H9 (cell line): ENCODE measurements at regions not wholly inside any gene's neighbourhood (a gene's known extent, or its start where the extent isn't known, plus 50 kb on each side); places are given as distances from the start of the nearest gene placed in this dataset.

Experiments
- DNase-seq: peaks from one replicate; pipeline ENCODE4 v3.0.0-alpha.2; 2017
- H2AFZ ChIP-seq: one replicate; pipeline ENCODE4 v1.6.1; 2013; ENCODE audit warnings: mild to moderate bottlenecking, low read length, control low read depth, moderate library complexity
- H2AK5ac ChIP-seq: 2 replicates; pipeline ENCODE4 v1.6.1; 2013; ENCODE audit warnings: low read length, control low read depth, mixed read lengths; ENCODE audit not compliant: insufficient read length
- H2BK120ac ChIP-seq: one replicate; pipeline ENCODE4 v1.6.1; 2013; ENCODE audit warnings: low read depth, mild to moderate bottlenecking, low read length, control low read depth, inconsistent platforms; ENCODE audit not compliant: poor library complexity, severe bottlenecking
- H2BK12ac ChIP-seq: 2 replicates; pipeline ENCODE4 v1.6.1; 2013; ENCODE audit warnings: low read length, control low read depth, mixed read lengths, low read depth; ENCODE audit not compliant: insufficient read length
- H2BK15ac ChIP-seq: 2 replicates; pipeline ENCODE4 v1.6.1; 2013; ENCODE audit warnings: low read depth, low read length, control low read depth
- H2BK20ac ChIP-seq: one replicate; pipeline ENCODE4 v1.6.1; 2013; ENCODE audit warnings: low read depth, mild to moderate bottlenecking, low read length, control low read depth, inconsistent platforms; ENCODE audit not compliant: poor library complexity, severe bottlenecking
- H2BK5ac ChIP-seq: 2 replicates; pipeline ENCODE4 v1.6.1; 2013; ENCODE audit warnings: low read length, control low read depth, mixed read lengths; ENCODE audit not compliant: insufficient read length
- H3K14ac ChIP-seq: 2 replicates; pipeline ENCODE4 v1.6.1; 2013; ENCODE audit warnings: low read length, control low read depth; ENCODE audit not compliant: insufficient read depth
- H3K18ac ChIP-seq: 2 replicates; pipeline ENCODE4 v1.6.1; 2013; ENCODE audit warnings: low read depth, mild to moderate bottlenecking, mixed read lengths, low read length, control low read depth; ENCODE audit not compliant: insufficient read length
- H3K23ac ChIP-seq: 2 replicates; pipeline ENCODE4 v1.6.1; 2013; ENCODE audit warnings: low read length, control low read depth, mixed read lengths, low read depth; ENCODE audit not compliant: insufficient read length
- H3K23me2 ChIP-seq: 2 replicates; pipeline ENCODE4 v1.6.1; 2013; ENCODE audit warnings: low read depth, mild to moderate bottlenecking, mixed read lengths, low read length, control low read depth; ENCODE audit not compliant: insufficient read length, poor library complexity, severe bottlenecking
- H3K27ac ChIP-seq: 2 replicates; pipeline ENCODE4 v1.5.1; 2013; ENCODE audit warnings: low read length, control low read depth, mixed read lengths, low read depth; ENCODE audit not compliant: insufficient read length
- H3K27me3 ChIP-seq: 2 replicates; pipeline ENCODE4 v1.6.1; 2013; ENCODE audit warnings: low read length, control low read depth, inconsistent platforms; ENCODE audit not compliant: insufficient read depth
- H3K4ac ChIP-seq: 2 replicates; pipeline ENCODE4 v1.6.1; 2013; ENCODE audit warnings: low read depth, mild to moderate bottlenecking, control low read depth, inconsistent platforms, low read length, moderate library complexity
- H3K4me1 ChIP-seq: 2 replicates; pipeline ENCODE4 v1.6.1; 2013; ENCODE audit warnings: low read length, control low read depth, inconsistent platforms; ENCODE audit not compliant: insufficient read depth
- H3K4me2 ChIP-seq: 2 replicates; pipeline ENCODE4 v1.6.1; 2013; ENCODE audit warnings: low read length, control low read depth, mixed read lengths; ENCODE audit not compliant: insufficient read length, insufficient read depth
- H3K56ac ChIP-seq: 2 replicates; pipeline ENCODE4 v1.6.1; 2013; ENCODE audit warnings: low read depth, mild to moderate bottlenecking, mixed read lengths, low read length, control low read depth; ENCODE audit not compliant: insufficient read length
- H3K79me1 ChIP-seq: 2 replicates; pipeline ENCODE4 v1.6.1; 2013; ENCODE audit warnings: low read depth, mild to moderate bottlenecking, moderate library complexity, low read length, control low read depth, inconsistent platforms; ENCODE audit not compliant: insufficient read depth, poor library complexity, severe bottlenecking
- H3K79me2 ChIP-seq: 2 replicates; pipeline ENCODE4 v1.6.1; 2013; ENCODE audit warnings: low read length, control low read depth, inconsistent platforms; ENCODE audit not compliant: insufficient read depth
- H3K9ac ChIP-seq: 2 replicates; pipeline ENCODE4 v1.6.1; 2013; ENCODE audit warnings: low read length, control low read depth, mixed read lengths; ENCODE audit not compliant: insufficient read length; ENCODE audit errors: extremely low read depth
- H3K9me3 ChIP-seq: one replicate; pipeline ENCODE4 v1.6.1; 2013; ENCODE audit warnings: low read depth, low read length, inconsistent platforms; ENCODE audit not compliant: control insufficient read depth
- H3T11ph ChIP-seq: one replicate; pipeline ENCODE4 v1.6.1; 2013; ENCODE audit warnings: mild to moderate bottlenecking, low read length, control low read depth, inconsistent platforms
- H4K20me1 ChIP-seq: one replicate; pipeline ENCODE4 v1.6.1; 2013; ENCODE audit not compliant: control insufficient read depth, insufficient read length, insufficient read depth
- H4K5ac ChIP-seq: 2 replicates; pipeline ENCODE4 v1.6.1; 2013; ENCODE audit warnings: low read depth, mild to moderate bottlenecking, mixed read lengths, low read length, control low read depth; ENCODE audit not compliant: insufficient read length
- H4K8ac ChIP-seq: replicated peaks from 2 replicates; pipeline ENCODE4 v1.6.1; 2013; ENCODE audit warnings: low read length, control low read depth, mixed read lengths, low read depth; ENCODE audit not compliant: insufficient read length
- H4K91ac ChIP-seq: 2 replicates; pipeline ENCODE4 v1.6.1; 2013; ENCODE audit warnings: low read depth, mild to moderate bottlenecking, moderate library complexity, mixed read lengths, low read length, control low read depth; ENCODE audit not compliant: insufficient read length
- H3K27ac Mint-ChIP-seq, 3 experiments: 2 replicates in 2 of 3; 3 replicates in 1 of 3; pipeline ENCODE4 v1.8.0; 2020 to 2021; ENCODE audit warnings: mixed read lengths in 3 of 3, mild to moderate bottlenecking in 1 of 3, moderate library complexity in 1 of 3
- H3K27me3 Mint-ChIP-seq: 2 replicates; pipeline ENCODE4 v1.8.0; 2021; ENCODE audit warnings: low read depth, mild to moderate bottlenecking, moderate library complexity, mixed read lengths
- H3K36me3 Mint-ChIP-seq, 3 experiments: 2 replicates in 2 of 3; 3 replicates in 1 of 3; pipeline ENCODE4 v1.8.0; 2020 to 2021; ENCODE audit warnings: low read depth in 3 of 3, mixed read lengths in 3 of 3; ENCODE audit not compliant: insufficient read depth in 1 of 3
- H3K4me1 Mint-ChIP-seq, 2 experiments: 2 replicates each; pipeline ENCODE4 v1.8.0; 2020; ENCODE audit warnings: mixed read lengths in 2 of 2
- H3K4me3 Mint-ChIP-seq, 2 experiments: 2 replicates in 1 of 2; 3 replicates in 1 of 2; pipeline ENCODE4 v1.8.0; 2020 to 2021; ENCODE audit warnings: mild to moderate bottlenecking in 2 of 2, mixed read lengths in 2 of 2, moderate library complexity in 1 of 2
- H3K9me3 Mint-ChIP-seq, 2 experiments: 2 replicates in 1 of 2; 3 replicates in 1 of 2; pipeline ENCODE4 v1.8.0; 2020; ENCODE audit warnings: mild to moderate bottlenecking in 2 of 2, mixed read lengths in 2 of 2, moderate library complexity in 1 of 2
- TF ChIP-seq, protein P1 (sequence below): fragments of 200-600 bp; sonication (generic); conservative IDR thresholded peaks from 3 replicates; pipeline ENCODE4 v1.8.0; 2021; ENCODE audit warnings: antibody characterized with exemption, mild to moderate bottlenecking

DNA sequence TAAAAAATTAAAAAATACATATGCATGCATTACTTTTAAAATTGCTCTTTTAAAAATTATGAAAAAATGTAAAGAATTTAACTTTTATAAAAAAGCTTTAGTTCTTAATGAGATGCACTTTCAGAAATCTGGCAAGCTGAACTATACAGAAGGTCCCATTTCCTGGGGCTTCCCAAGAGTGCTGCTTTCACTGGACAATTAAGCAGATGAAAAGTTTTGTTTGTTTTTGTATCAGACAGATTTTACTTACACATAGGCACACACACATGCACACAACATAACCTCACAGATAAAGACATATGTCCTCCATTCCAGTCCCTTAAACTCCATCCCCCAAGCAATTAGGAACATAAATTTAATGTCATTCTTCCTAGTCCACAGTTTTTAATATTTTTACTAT lies 402.3 kb upstream of the ASIC2 start:
- peaks cover 20% of the 10 kb centered on the region for H3K27me3 Mint-ChIP-seq
- H3K23ac ChIP-seq, result no peak overlapping the region
- TF ChIP-seq, protein P1, sequence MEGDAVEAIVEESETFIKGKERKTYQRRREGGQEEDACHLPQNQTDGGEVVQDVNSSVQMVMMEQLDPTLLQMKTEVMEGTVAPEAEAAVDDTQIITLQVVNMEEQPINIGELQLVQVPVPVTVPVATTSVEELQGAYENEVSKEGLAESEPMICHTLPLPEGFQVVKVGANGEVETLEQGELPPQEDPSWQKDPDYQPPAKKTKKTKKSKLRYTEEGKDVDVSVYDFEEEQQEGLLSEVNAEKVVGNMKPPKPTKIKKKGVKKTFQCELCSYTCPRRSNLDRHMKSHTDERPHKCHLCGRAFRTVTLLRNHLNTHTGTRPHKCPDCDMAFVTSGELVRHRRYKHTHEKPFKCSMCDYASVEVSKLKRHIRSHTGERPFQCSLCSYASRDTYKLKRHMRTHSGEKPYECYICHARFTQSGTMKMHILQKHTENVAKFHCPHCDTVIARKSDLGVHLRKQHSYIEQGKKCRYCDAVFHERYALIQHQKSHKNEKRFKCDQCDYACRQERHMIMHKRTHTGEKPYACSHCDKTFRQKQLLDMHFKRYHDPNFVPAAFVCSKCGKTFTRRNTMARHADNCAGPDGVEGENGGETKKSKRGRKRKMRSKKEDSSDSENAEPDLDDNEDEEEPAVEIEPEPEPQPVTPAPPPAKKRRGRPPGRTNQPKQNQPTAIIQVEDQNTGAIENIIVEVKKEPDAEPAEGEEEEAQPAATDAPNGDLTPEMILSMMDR, result no peak

More for the DNA sequence above, 402.3 kb upstream of the ASIC2 start:
- no peaks in the 10 kb centered on the region for H4K20me1 ChIP-seq
- H2AK5ac ChIP-seq, result no peak overlapping the region
- H3K27ac ChIP-seq, result no peak overlapping the region
- H3K79me1 ChIP-seq, result no peaks in the 10 kb centered on the region
- H2BK120ac ChIP-seq, result no peak overlapping the region
- DNase-seq, result no peak
- no peak overlapping the region for H3K9ac ChIP-seq
- no peaks in the 10 kb centered on the region; a peak in 2 of 5 replicates for H3K9me3 Mint-ChIP-seq
- no peaks in the 10 kb centered on the region for H3K4me1 Mint-ChIP-seq
- no peak overlapping the region for H3T11ph ChIP-seq
- no peaks in the 10 kb centered on the region; a peak in 1 of 7 replicates for H3K36me3 Mint-ChIP-seq
- no peaks in the 10 kb centered on the region for H3K9me3 ChIP-seq
- H3K4me3 Mint-ChIP-seq, result no peak overlapping the region
- no peak overlapping the region for H2AFZ ChIP-seq
- no peak overlapping the region for H2BK12ac ChIP-seq
- H3K27me3 ChIP-seq, result no peaks in the 10 kb centered on the region
- no peak overlapping the region for H2BK15ac ChIP-seq
- H4K8ac ChIP-seq, result no peak overlapping the region
- no peaks in the 10 kb centered on the region for H3K4me1 ChIP-seq
- no peak overlapping the region for H3K4me2 ChIP-seq
- H2BK5ac ChIP-seq, result no peak overlapping the region
- H3K79me2 ChIP-seq, result no peaks in the 10 kb centered on the region
- H3K23me2 ChIP-seq, result no peaks in the 10 kb centered on the region
- no peak overlapping the region for H2BK20ac ChIP-seq
- H3K4ac ChIP-seq, result no peak overlapping the region
- no peak overlapping the region for H3K18ac ChIP-seq
- no peak overlapping the region for H4K5ac ChIP-seq
- H3K56ac ChIP-seq, result no peak overlapping the region
- no peak overlapping the region for H4K91ac ChIP-seq
- no peak overlapping the region for H3K27ac Mint-ChIP-seq
- no peak overlapping the region for H3K14ac ChIP-seq
